Stimulated activated CD8-positive, alpha-beta memory T cell treated with anti-CD3 and anti-CD28 coated beads, Interleukin-4, amount 100 ng/mL, for 1 hour (primary cell): ENCODE measurements at regions not wholly inside any gene's neighbourhood (a gene's known extent, or its start where the extent isn't known, plus 50 kb on each side); places are given as distances from the start of the nearest gene placed in this dataset.

Experiments used
- DNase-seq, 2 donors: peaks; one replicate each; pipeline ENCODE4 v3.0.0-alpha.2; 2020; ENCODE audit warnings: low read depth in 2 of 2, low spot score in 1 of 2

DNA sequence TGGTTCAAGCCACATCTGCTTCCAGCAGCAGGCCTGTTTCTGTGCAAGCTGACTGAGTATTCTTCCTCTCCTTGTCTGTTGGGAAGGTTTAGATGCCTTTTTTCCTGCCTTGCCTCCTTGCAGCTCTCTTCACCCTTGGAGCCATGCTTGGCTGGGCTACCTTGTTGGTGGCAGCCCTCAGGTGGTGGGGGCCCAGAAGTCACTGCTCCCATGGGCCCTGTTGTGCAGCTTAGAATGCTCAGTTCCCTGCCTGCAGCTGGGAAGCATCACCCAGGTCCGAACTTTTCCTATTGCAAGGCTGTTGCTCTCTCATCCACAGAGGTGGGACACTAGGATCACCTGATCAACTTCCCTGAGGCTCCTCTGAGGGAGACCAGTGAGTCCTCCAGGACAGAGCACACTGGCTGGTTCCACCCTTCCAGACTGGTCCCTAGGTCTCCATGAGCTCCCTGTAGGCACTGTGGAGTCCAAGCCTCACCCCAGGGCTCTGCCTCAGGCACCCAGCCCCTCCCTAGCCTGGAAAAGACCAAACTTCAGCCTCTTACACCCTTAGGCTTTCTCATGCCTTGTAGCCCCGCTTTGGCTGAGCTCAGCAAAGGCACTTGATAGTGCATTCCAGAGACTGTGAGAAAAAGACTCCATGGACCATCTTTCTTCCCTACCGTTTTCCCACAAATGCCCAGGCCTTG, 219.3 kb upstream of the SH3BP4 start:
- no peak for DNase-seq

DNA sequence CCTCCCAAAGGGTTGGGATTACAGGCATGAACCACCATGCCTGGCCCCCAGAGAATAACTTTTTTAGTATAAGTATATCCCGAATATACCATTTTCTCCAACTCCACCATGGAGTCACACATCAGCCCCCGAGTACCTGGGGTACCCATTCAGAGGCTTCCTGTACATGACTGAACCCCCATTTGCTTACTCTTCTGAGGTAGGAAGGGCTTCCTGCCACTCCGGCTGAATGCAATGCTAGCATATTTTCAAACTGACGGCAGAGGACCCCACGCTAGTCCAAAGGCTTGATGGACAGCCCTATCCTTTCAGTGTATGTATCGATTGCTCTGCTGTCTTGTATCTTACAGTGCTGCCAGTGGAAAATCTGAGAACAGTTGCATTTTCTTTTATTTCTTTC, 220.6 kb upstream of the SH3BP4 start:
- no peak for DNase-seq

DNA sequence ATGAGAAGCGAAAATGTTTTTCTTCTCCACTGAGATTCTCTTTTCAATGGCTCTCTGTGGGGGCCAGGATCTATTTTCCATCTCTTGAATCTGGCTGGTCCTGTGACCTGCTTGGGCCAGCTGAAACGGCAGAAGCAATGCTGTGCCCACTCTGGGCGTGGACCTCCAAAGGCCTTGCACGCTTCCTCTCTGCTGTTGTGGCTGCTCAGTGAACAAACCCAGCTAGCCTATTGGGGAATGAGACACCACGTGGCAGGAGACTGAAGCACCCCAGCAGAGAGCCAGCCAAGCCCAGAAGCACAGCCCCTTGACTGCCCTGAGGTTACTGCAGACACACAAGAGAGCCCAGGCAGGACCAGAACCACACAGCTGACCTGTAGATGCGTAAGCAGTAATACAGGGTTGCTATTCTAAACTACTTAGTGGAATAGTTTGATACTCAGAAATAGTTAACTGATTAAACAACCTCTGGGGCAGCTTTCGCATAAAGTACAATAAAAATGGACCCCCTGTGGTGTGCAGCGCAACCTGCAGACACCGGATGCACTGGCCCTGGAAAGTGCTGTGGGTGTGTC, 221.7 kb upstream of the SH3BP4 start:
- DNase-seq: no peak

DNA sequence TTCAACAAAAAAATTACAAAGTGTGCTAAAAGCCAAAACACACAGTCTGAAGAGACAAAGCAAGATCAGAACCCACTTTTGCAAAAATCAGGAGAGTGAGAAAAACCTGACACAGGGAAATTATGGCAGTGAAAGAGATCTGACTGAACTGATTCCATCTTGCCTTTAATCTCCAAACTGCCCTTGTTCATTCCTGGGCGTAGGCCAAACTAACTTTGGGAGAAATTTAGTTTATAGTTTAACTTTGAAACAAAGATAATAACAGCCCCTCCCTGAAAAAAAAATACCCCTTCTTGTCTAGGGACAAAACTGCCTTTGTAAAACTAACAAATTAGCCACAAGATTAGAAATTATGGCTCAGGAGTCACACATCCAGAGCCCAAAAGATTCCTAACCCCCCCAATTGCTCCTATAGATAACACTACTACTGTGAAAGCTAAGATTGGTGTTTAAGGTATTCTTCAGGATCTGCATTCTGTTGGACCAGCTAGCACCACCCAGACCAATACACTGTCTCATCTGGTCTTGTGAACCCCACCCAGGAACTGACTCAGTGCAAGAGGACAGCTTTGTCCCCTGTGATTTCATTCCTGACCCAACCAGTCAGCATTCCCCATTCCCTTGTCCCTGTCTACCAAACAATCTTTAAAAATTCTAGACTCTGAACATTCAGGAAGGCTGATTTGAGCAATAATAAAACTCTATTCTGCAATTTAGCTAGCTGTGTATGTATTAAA, 226.1 kb upstream of the SH3BP4 start:
- DNase-seq: no peak

DNA sequence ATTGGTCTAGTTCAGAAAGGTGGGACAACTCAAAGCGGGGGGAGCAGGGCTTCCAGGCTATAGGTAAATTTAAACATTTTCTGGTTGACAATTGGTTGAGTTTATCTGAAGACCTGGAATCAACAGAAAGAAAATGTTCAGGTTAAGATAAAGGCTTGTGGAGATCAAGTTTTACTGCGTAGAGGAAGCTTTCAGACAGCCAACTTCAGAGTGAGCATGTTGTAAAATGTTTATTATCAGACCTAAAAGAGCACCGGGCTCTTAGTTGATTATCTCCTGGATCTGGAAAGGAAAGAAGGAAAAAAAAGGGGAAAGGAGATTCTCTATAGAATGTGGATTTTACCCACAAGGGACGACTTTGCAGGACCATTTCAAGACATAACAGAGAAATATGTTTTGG, 227.0 kb upstream of the SH3BP4 start:
- DNase-seq: no peak

DNA sequence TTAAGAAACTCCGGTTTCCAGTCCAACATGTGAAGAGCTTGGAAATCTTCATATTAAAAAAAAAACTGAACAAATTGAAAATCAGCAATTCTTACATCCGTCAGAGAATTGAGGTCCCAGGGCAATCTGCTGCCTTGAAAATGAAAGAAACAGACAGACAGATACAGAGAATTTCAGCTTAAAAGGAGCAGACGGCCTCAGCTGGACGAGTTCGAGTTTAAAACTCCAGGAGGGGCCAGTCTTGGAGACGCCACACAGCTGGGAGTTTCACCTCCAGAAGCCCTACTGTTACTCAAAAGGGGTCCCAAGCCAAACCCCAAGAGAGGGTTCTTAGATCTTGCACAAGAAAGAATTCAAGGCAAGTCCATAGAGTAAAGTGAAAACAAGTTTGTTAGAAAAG, 226.5 kb upstream of the ARL4C start:
- no peak for DNase-seq

DNA sequence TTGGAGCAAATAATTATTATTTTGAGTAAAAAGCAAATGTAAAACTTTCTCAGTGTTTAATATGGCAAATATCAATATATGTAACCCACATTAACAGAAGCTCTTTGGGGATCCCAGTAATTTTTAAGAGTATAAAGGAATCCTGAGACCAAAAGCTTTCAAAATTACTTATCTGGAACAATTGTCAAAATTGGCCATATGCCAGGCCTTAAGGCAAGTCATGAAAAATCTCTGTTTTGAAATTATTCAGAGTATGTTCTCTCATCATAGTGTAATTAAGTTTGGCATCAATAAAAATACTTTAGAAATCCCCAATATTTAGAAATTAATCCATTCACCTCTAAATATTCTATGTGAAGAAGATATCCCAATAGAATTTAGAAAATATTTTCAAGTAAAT, 225.3 kb upstream of the ARL4C start:
- no peak for DNase-seq

DNA sequence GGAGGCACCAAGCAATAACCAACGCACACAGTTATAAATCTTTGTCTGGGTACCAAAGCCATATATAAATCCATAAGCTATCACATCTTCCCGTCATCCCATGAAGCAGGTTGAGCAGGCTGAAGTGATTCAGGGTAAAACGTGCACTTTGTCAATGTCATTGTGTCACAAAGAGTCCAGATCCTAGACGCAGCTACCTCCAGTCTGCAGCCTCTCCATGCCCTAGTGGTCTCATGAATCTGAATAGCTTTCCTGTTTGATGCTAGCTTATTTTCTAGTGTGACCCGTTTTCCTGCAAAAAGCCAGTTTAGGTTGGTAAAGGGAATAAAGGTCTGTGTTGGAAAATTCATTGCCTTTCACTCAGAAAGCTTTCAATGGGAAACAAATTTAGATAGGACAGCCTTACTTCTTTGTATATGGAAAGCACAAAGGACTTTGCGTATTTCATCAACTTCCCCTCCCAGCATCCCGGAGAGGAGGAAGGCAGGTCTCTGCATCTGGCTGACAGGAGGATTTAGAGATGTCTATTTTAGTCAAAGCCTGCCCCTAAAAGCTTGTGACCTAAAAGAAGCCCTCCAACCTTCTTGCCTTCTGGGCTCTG, 222.3 kb upstream of the ARL4C start:
- DNase-seq: no peak

DNA sequence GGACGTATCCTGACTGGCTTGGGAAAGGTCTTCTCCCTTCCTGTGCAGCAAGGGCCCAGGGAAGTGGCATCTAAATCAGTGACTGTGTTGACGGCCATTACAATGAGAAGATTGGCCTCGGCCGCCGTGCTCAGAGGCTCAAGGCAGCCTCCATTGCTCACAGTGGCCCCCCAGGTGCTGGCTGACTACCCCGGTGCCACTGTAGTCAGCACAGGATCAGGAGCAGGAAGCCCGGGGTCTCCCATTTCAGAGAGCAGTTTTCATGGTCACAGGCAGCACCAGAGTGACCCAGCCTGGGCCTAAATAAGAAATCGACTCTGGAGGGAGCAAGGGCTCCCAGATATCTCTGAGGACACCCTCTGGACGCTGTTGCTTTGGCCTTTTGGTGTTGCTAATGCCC, 219.4 kb upstream of the ARL4C start:
- no peak for DNase-seq

DNA sequence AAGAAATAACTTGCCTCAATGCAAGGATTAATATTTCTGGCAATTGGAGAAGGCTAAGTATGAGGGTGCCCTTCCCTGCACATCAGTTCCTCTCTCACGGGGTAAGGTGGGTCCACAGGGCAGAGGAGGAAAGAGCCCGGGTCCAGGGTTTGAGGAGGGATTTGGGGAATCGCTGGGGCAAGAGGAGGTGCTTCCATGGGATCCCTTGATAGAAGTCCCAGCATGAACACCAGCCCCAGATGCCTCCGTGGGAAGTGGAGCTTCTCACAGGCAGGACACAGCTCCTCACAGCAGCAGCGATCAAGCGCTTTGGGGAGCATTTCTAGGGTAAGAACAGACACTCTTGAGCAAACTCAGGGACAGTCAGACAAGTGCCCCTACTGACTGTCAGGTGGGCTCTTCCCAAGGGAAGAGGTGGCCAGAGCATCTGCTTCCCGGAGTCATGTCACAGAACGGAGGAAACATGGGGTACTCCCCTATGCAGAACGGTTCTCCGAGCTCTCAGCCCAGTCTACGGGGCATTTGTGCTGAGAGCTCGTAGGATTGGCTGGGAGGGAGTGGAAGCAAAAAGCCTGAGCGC, 218.9 kb upstream of the ARL4C start:
- no peak for DNase-seq

DNA sequence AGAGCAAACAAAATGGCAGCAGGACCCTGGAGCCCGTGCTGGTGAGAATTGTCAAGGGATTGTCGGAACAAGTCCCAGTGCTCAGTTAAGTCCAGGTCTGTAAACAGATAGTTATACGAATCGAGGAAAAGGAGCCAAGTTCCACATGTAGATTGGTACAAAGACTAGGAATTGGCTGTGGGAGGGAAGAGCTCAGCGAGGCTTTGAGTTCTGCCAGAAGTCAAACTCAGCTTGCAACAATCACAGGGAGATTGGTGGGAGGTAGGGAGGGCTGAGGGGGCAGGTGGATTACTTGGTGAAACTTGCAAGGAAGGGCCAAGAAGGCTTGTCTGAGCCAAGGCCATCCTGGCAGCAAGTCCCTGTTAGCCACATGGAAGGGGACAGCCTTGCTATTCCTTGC, 217.8 kb upstream of the ARL4C start:
- no peak for DNase-seq

DNA sequence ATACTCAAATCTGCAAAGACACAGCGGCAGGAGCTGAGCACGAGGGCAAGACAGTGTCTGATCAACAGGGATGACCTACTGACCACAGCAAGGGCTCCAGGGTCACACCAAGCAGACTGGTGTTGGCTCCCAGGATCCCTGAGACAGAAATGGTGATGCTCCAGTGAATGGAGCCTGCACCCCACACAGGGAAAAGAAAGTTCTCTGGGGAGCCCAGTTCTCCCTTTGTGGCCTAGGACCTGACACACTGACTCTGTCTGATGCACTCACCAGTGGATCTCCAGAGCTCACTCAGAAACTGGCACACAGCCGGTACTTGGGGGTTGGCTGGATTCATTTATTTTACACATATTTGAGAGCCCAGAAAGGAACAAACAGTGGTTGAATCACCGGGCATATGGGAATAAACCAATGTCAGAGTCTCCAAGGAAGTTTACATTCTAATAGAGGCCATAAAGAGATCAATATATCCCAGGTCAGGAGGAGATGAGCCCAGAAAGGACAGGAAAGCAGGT, 215.6 kb upstream of the ARL4C start:
- no peak for DNase-seq

DNA sequence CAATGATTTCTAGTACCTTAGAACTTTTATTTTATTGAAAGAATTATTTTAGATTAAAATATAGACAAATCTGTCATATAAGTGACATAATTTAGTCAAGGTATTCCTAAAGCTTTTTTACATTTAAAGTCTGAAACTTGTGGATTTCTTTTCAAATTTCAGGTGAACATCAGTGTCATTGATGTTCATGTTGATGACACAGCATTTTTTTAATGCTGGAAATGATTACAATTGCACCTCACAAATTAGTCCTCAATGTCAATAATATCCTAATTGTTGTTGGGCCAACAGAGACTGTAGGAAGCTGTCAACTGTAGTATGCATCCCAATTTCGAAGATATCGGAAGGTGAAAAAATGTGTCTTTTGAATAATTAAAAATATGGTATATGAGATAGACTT, 214.4 kb upstream of the ARL4C start:
- no peak for DNase-seq

DNA sequence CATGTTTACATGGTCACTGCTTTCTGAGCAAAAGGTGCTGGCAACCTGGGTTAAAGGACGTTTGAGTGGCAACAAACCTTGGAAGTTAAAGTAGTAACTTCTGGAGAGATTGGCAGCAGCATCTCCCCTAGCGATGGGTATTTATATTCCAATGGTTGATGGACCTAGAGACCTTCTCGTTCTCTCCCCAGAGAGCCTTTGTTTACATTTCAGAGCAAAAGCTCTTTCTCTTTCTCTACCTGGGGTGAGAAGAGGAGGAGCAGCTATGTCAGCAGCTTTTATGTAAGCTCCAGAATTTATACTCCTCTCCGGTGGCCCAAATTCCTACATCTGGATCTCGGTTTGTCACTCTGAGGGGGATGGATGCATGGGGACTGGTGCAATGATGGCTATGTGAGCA, 213.7 kb upstream of the ARL4C start:
- DNase-seq: no peak

DNA sequence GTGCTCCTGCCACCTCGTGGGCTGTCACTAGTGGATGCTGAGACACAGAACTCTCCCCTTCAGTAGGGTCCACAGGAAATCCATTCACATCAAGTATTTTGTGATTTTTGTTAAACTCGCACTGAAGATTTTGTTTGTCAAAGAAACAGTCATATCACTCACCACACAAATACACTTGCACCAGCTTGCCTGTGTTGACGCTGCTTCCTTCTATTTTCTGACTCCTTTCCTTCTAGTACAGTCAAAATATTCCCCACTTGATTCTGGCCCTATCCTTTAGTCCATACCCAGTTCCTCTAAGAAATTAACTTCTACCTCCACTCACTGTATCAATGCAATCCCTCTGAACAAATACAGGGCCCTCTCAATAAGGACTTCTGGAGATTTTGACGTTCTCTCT, 213.2 kb upstream of the ARL4C start:
- DNase-seq: no peak

DNA sequence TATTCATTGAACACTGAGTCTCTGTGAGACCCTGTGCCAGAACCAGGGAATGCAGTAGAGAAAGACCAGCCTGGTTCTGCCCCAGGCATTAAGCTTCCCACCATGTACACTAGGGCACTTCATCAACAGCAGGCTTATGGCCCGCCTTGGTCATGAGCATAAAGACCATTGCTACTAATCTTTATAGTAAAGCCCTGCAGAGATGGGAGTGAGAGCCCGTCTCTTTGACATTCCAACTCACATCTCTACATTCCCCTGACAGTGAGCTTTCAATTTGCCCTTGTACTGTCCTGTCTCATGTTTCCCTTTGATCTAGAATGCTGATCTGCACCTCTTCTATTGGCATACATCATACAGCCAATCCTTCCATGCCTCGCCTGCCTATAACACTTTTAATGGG, 211.8 kb upstream of the ARL4C start:
- no peak for DNase-seq

DNA sequence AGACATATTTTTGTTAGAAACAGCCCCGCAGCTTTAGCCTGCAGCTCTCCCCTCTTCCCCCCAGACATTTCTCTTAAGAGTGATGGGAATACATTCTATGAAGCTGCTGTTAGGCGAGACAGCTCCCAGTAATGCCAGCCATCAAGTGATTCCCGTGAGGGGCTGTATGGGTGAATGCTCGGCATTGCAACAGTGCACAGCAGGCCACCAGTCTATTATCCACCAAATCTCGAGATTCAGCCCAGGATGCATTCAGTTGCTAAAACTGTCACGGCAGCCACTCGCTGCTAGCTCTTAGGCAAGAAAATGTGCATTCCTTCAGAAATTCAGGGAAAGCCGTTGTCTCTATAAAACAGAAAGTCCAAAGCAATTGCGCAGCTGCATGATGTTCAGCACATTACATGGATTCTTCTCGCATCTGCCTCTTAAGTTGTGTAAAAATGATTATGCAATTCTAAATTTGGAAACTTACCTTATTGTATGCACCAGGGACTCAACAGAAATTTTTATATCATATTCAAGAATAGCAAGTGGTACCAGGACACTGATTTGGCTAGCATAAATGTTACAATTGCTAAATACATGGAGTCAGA, 211.3 kb upstream of the ARL4C start:
- no peak for DNase-seq

DNA sequence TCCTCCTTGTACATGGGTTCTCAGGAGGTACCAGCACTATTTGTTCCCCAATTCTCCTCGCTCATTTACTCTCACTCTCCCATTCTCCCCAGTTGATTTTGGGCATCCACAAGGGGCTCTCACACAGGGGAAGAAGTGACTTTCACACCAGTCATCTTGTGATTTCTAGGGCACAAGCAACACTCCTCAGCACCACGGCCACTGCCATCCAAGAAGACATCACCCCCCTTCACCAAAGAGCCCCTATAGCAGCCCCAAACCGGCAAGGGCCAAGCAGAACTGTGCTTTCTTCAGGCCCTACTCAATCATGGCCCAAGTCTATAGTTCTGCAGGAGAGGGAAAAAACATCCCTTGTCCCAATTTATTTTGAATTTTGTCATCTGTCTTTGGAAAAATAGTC, 209.2 kb upstream of the ARL4C start:
- no peak for DNase-seq

DNA sequence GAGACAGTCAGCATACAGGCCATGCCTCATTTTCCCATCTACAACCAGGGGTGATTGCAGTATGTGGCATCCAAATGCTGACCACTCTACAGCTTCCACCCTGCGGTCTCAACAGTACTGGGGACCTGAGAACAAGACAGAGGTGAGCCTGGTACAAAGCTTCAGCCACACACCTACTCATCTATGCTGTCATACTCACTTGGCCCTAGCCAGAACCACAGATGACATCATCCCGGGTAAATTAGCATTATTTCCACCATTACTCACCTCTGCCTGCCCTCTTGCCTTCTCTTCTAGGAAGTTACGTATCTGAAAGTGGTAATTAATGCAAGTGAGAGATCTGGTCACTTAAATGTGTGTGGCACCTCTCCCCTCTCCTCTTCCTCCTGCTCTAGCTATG, 208.2 kb upstream of the ARL4C start:
- no peak for DNase-seq

DNA sequence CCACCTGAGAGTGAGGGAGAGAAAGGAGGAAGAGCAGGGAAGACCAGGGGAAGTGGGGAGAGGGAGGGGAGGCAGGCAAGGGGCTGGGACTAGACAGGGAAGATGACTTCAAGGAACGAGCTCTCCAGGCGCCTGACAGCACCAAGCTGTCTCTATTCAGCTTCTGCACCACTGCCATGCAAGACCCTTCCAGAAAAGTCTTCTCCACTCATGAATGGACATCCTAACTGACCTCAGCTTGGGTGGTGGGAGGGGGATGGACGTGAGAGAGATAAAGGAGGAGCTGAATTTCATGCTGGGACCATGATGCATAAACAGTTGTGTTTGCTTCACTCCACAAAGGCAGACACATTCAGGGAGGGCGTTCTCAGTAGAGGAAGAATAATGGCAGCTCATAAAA, 206.4 kb upstream of the ARL4C start:
- no peak for DNase-seq

DNA sequence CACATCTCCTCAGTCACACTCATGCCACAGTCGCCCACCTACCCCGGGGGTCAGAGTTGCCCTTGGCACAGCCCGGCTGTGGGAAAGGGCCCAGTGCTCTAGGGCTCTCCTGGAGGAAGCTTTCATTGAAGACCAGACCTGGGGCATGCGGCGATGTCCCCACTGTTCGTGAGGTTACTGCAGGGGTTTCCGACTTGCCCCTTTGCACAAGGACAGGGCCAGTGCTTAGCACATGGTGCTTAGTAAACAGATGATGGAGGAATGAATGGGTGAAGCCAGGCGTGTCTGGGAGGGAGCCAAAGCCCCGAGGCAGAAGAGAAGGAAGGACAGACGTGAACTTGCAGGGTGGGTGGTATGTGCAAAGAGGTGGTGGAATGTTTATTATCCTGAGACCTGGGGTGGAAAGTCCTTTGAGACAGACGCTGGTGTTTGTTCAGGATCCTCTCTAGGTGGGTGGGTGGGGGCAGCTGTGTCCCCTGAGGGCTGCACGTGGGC, 205.9 kb upstream of the ARL4C start:
- no peak for DNase-seq
